ENCODE measurements at regions not wholly inside any gene's neighbourhood (a gene's known extent, or its start where the extent isn't known, plus 50 kb on each side); places are given as distances from the start of the nearest gene placed in this dataset.
A peak's percentile ranks its signal among the peaks of the same experiment; 100 is the strongest.

- TF ChIP-seq TCF7L2 (IDR thresholded peaks at IDR 0.05; ENCODE audit: borderline replicate concordance, extremely low read depth, insufficient read depth, insufficient read length), result no peak
- TF ChIP-seq ELF1 (IDR thresholded peaks at IDR 0.05; ENCODE audit: borderline replicate concordance, low read depth), result no peak
- no peak for TF ChIP-seq RAD21 (IDR thresholded peaks at IDR 0.05; ENCODE audit: low read depth)
- TF ChIP-seq EZH2phosphoT487 (IDR thresholded peaks at IDR 0.05; ENCODE audit: borderline replicate concordance), result no peak
- TF ChIP-seq CTCF (IDR thresholded peaks at IDR 0.05 in 2 of 3, conservative IDR thresholded peaks at IDR 0.05 in 1 of 3; ENCODE audit: borderline replicate concordance in 1 of 3, insufficient read depth in 1 of 3, low read depth in 2 of 3, low read length in 2 of 3), result no peak
- no peak for TF ChIP-seq EZH2 (IDR thresholded peaks at IDR 0.05)
- TF ChIP-seq ATF3 (IDR thresholded peaks at IDR 0.05), result no peak
These were observed 252.4 kb upstream of the DUSP10 start (continued) for GRCh38 chr1:221994274-221994698.

GRCh38 chr1:221993444-221993948 is 251.6 kb upstream of the DUSP10 start:
- Histone ChIP-seq H3K9me3 (ENCODE audit: control insufficient read depth in 1 of 2, insufficient read depth in 1 of 2, low read depth in 1 of 2, low read length in 2 of 2) (no peaks in the 10 kb centered on the region), H3K4me3 (replicated peaks in 1 of 2; ENCODE audit: low read depth in 1 of 2, low read length in 2 of 2) (no peak overlapping the region), H3K36me3 (ENCODE audit: control insufficient read depth in 1 of 2, insufficient read depth in 2 of 2, low read length in 2 of 2) (no peaks in the 10 kb centered on the region), H3K4me1 (ENCODE audit: control insufficient read depth in 1 of 2, insufficient read depth in 2 of 2, low read length in 2 of 2) (peaks cover 0 to 7% of the 10 kb centered on the region in 2 experiments; a peak in 1 of 4 replicates), H3K79me2 (ENCODE audit: insufficient read depth, low read length) (no peaks in the 10 kb centered on the region), H3K4me2 (ENCODE audit: low read length) (no peak overlapping the region), H3K27ac (ENCODE audit: low read depth, low read length) (no peak overlapping the region), H3K9me2 (ENCODE audit: insufficient read depth) (no peaks in the 10 kb centered on the region), H3K9ac (ENCODE audit: low read length) (no peak overlapping the region), H2AFZ (ENCODE audit: low read depth, low read length, poor library complexity, severe bottlenecking) (no peak overlapping the region), H4K20me1 (ENCODE audit: insufficient read depth) (no peaks in the 10 kb centered on the region), H3K27me3 (ENCODE audit: insufficient read depth, low read length) (no peaks in the 10 kb centered on the region)
- ChIA-PET RAD21 (ENCODE audit: low non-redundant PET in 1 of 2, low total read pairs in 2 of 2, uncharacterized antibody in 2 of 2, unreplicated experiment in 2 of 2) (no interaction called here), CTCF (interaction anchor here (0.6 kb wide), 1 partner anchor 8 kb away, joined by 3 read pairs; no protein-coding TSS in a partner anchor), POLR2A (no interaction called here)
- intact Hi-C loops (cut with micrococcal nuclease), result no loop called here
- no TSS peak for BruUV-seq (replicated peaks)
- no peak for DNase-seq (ENCODE audit: low read depth, low spot score)
- ATAC-seq, result no peak
- TF ChIP-seq EZH2 (IDR thresholded peaks at IDR 0.05), result no peak
- no peak for TF ChIP-seq ZNF274 (IDR thresholded peaks at IDR 0.05; ENCODE audit: low read depth, low read length)
- TF ChIP-seq REST (IDR thresholded peaks at IDR 0.05; ENCODE audit: low read depth), result no peak
- no peak for TF ChIP-seq CEBPB (IDR thresholded peaks at IDR 0.05; ENCODE audit: low read depth)
- no peak for TF ChIP-seq POLR2A (IDR thresholded peaks at IDR 0.05; ENCODE audit: borderline replicate concordance, extremely low read depth, insufficient read depth, insufficient read length)
- no peak for TF ChIP-seq ATF3 (IDR thresholded peaks at IDR 0.05)
- TF ChIP-seq FOSL1 (IDR thresholded peaks at IDR 0.05; ENCODE audit: low read depth), result no peak
- TF ChIP-seq SRF (IDR thresholded peaks at IDR 0.05; ENCODE audit: low read depth), result no peak
- peak in 1 of 3 experiments; percentile 3; a peak in 1 of 6 replicates for TF ChIP-seq CTCF (IDR thresholded peaks at IDR 0.05 in 2 of 3, conservative IDR thresholded peaks at IDR 0.05 in 1 of 3; ENCODE audit: borderline replicate concordance in 1 of 3, insufficient read depth in 1 of 3, low read depth in 2 of 3, low read length in 2 of 3)
- TF ChIP-seq RAD21 (IDR thresholded peaks at IDR 0.05; ENCODE audit: low read depth), result peak; percentile 34; the same call in 1 of the 2 replicates
- TF ChIP-seq SIN3A (IDR thresholded peaks at IDR 0.05; ENCODE audit: low read depth), result no peak
- TF ChIP-seq ELF1 (IDR thresholded peaks at IDR 0.05; ENCODE audit: borderline replicate concordance, low read depth), result no peak
- no peak for TF ChIP-seq EGR1 (IDR thresholded peaks at IDR 0.05; ENCODE audit: low read depth)

All from HCT116 (cell line).